ENCODE measurements at regions not wholly inside any gene's neighbourhood (a gene's known extent, or its start where the extent isn't known, plus 50 kb on each side); places are given as distances from the start of the nearest gene placed in this dataset.

- H3K4me2 ChIP-seq: no peak overlapping the region
- H4K20me1 ChIP-seq (ENCODE audit: insufficient read depth): no peaks in the 10 kb centered on the region
- no peaks in the 10 kb centered on the region for H3K27me3 ChIP-seq (ENCODE audit: insufficient read depth, low read depth)
- H3K4me1 ChIP-seq (ENCODE audit: low read depth, poor library complexity, severe bottlenecking): no peaks in the 10 kb centered on the region
- no peaks in the 10 kb centered on the region for H3K79me2 ChIP-seq (ENCODE audit: insufficient read depth, low read depth)
- no peak overlapping the region for H3K27ac ChIP-seq
- H2AFZ ChIP-seq (ENCODE audit: low read depth): no peak overlapping the region
- H3K9ac ChIP-seq: no peak overlapping the region
- no peak overlapping the region for H3K4me3 ChIP-seq (IDR thresholded peaks at IDR 0.05; ENCODE audit: insufficient read depth, low read depth, low read length)
- H3K36me3 ChIP-seq (ENCODE audit: insufficient read depth): no peaks in the 10 kb centered on the region
- TF ChIP-seq CTCF (conservative IDR thresholded peaks at IDR 0.05; ENCODE audit: low read depth, low read length): no peak
Observed at GRCh38 chr6:4272996-4273395, 137.6 kb upstream of the ECI2 start.

- Histone ChIP-seq H3K79me2 (ENCODE audit: insufficient read depth, low read depth) (no peaks in the 10 kb centered on the region), H3K9ac (no peak overlapping the region), H2AFZ (ENCODE audit: low read depth) (no peak overlapping the region), H3K4me3 (IDR thresholded peaks at IDR 0.05; ENCODE audit: insufficient read depth, low read depth, low read length) (no peak overlapping the region), H3K27me3 (ENCODE audit: insufficient read depth, low read depth) (no peaks in the 10 kb centered on the region), H3K4me2 (no peak overlapping the region), H3K36me3 (ENCODE audit: insufficient read depth) (no peaks in the 10 kb centered on the region), H3K27ac (no peak overlapping the region), H4K20me1 (ENCODE audit: insufficient read depth) (no peaks in the 10 kb centered on the region), H3K4me1 (ENCODE audit: low read depth, poor library complexity, severe bottlenecking) (no peaks in the 10 kb centered on the region)
- TF ChIP-seq CTCF (conservative IDR thresholded peaks at IDR 0.05; ENCODE audit: low read depth, low read length): no peak
Observed at GRCh38 chr6:4271761-4272470, 136.5 kb upstream of the ECI2 start.

- Histone ChIP-seq H3K27me3 (ENCODE audit: insufficient read depth, low read depth) (no peaks in the 10 kb centered on the region), H3K4me1 (ENCODE audit: low read depth, poor library complexity, severe bottlenecking) (no peaks in the 10 kb centered on the region), H3K9ac (no peak overlapping the region), H3K27ac (no peak overlapping the region), H3K36me3 (ENCODE audit: insufficient read depth) (no peaks in the 10 kb centered on the region), H2AFZ (ENCODE audit: low read depth) (no peak overlapping the region), H3K4me3 (IDR thresholded peaks at IDR 0.05; ENCODE audit: insufficient read depth, low read depth, low read length) (no peak overlapping the region), H3K4me2 (no peak overlapping the region), H3K79me2 (ENCODE audit: insufficient read depth, low read depth) (no peaks in the 10 kb centered on the region), H4K20me1 (ENCODE audit: insufficient read depth) (no peaks in the 10 kb centered on the region)
- no peak for TF ChIP-seq CTCF (conservative IDR thresholded peaks at IDR 0.05; ENCODE audit: low read depth, low read length)
Observed at GRCh38 chr6:4270776-4271175, 135.4 kb upstream of the ECI2 start.

- no peaks in the 10 kb centered on the region for H3K4me1 ChIP-seq (ENCODE audit: low read depth, poor library complexity, severe bottlenecking)
- no peak overlapping the region for H2AFZ ChIP-seq (ENCODE audit: low read depth)
- H3K27me3 ChIP-seq (ENCODE audit: insufficient read depth, low read depth): no peaks in the 10 kb centered on the region
- H3K36me3 ChIP-seq (ENCODE audit: insufficient read depth): no peaks in the 10 kb centered on the region
- no peak overlapping the region for H3K4me3 ChIP-seq (IDR thresholded peaks at IDR 0.05; ENCODE audit: insufficient read depth, low read depth, low read length)
- TF ChIP-seq CTCF (conservative IDR thresholded peaks at IDR 0.05; ENCODE audit: low read depth, low read length): no peak
- H3K9ac ChIP-seq: no peak overlapping the region
- H3K79me2 ChIP-seq (ENCODE audit: insufficient read depth, low read depth): no peaks in the 10 kb centered on the region
- H3K4me2 ChIP-seq: no peak overlapping the region
- H3K27ac ChIP-seq: no peak overlapping the region
- no peaks in the 10 kb centered on the region for H4K20me1 ChIP-seq (ENCODE audit: insufficient read depth)
Observed at GRCh38 chr6:4270001-4270400, 134.6 kb upstream of the ECI2 start.

Measured in KMS-11 (cell line).